ENCODE measurements at regions not wholly inside any gene's neighbourhood (a gene's known extent, or its start where the extent isn't known, plus 50 kb on each side); places are given as distances from the start of the nearest gene placed in this dataset.

- DNase-seq (ENCODE audit: low spot score), result peak; percentile 70
These were observed 475.6 kb upstream of the TNP1 start for GRCh38 chr2:217335341-217335966.

- DNase-seq (ENCODE audit: low spot score), result no peak
These were observed 474.7 kb upstream of the TNP1 start for GRCh38 chr2:217334561-217334960.

GRCh38 chr2:217332866-217333265 lies 473.0 kb upstream of the TNP1 start:
- DNase-seq (ENCODE audit: low spot score), result no peak

GRCh38 chr2:217332417-217332791 lies 472.5 kb upstream of the TNP1 start:
- no peak for DNase-seq (ENCODE audit: low spot score)

GRCh38 chr2:217331523-217332416 lies 471.9 kb upstream of the TNP1 start:
- peak; percentile 94 for DNase-seq (ENCODE audit: low spot score)

- peak; percentile 7 for DNase-seq (ENCODE audit: low spot score)
These were observed 470.8 kb upstream of the TNP1 start for GRCh38 chr2:217330647-217331046.

- no peak for DNase-seq (ENCODE audit: low spot score)
These were observed 469.2 kb upstream of the TNP1 start for GRCh38 chr2:217329023-217329431.

- DNase-seq (ENCODE audit: low spot score), result no peak
These were observed 468.7 kb upstream of the TNP1 start for GRCh38 chr2:217328622-217328978.

GRCh38 chr2:217327953-217328621 lies 468.2 kb upstream of the TNP1 start:
- no peak for DNase-seq (ENCODE audit: low spot score)

- DNase-seq (ENCODE audit: low spot score), result peak; percentile 49
These were observed 466.6 kb upstream of the TNP1 start for GRCh38 chr2:217326238-217327022.

GRCh38 chr2:217325816-217326215 lies 466.0 kb upstream of the TNP1 start:
- no peak for DNase-seq (ENCODE audit: low spot score)

- peak; percentile 66 for DNase-seq (ENCODE audit: low spot score)
These were observed 465.4 kb upstream of the TNP1 start for GRCh38 chr2:217325251-217325650.

GRCh38 chr2:217316743-217317142 lies 456.9 kb upstream of the TNP1 start:
- DNase-seq (ENCODE audit: low spot score), result no peak

GRCh38 chr2:217314021-217314460 lies 454.2 kb upstream of the TNP1 start:
- DNase-seq (ENCODE audit: low spot score), result no peak

GRCh38 chr2:217313386-217313785 lies 453.5 kb upstream of the TNP1 start:
- DNase-seq (ENCODE audit: low spot score), result no peak

GRCh38 chr2:217309056-217309455 lies 449.2 kb upstream of the TNP1 start:
- DNase-seq (ENCODE audit: low spot score), result no peak

- no peak for DNase-seq (ENCODE audit: low spot score)
These were observed 447.2 kb upstream of the TNP1 start for GRCh38 chr2:217307023-217307422.

- DNase-seq (ENCODE audit: low spot score), result peak; percentile 13
These were observed 446.0 kb upstream of the TNP1 start for GRCh38 chr2:217305882-217306281.

GRCh38 chr2:217304582-217304981 lies 444.7 kb upstream of the TNP1 start:
- DNase-seq (ENCODE audit: low spot score), result no peak

- DNase-seq (ENCODE audit: low spot score), result no peak
These were observed 443.0 kb upstream of the TNP1 start for GRCh38 chr2:217302856-217303255.

- no peak for DNase-seq (ENCODE audit: low spot score)
These were observed 441.5 kb upstream of the TNP1 start for GRCh38 chr2:217301142-217301925.
